ENCODE measurements at regions not wholly inside any gene's neighbourhood (a gene's known extent, or its start where the extent isn't known, plus 50 kb on each side); places are given as distances from the start of the nearest gene placed in this dataset.

- no peak for DNase-seq (ENCODE audit: low read depth, low spot score)
- in situ Hi-C loops (cut with HindIII; ENCODE audit: low pct_unique_long_range_greater_than_20kb, low sequenced_read_pairs) = no loop called here
Measured at GRCh38 chr10:81784111-81784597, 90.8 kb upstream of the NRG3 start.

- DNase-seq (ENCODE audit: low read depth, low spot score) = no peak
- in situ Hi-C loops (cut with HindIII; ENCODE audit: low pct_unique_long_range_greater_than_20kb, low sequenced_read_pairs) = no loop called here
Measured at GRCh38 chr10:81792729-81793128, 82.3 kb upstream of the NRG3 start.

- DNase-seq (ENCODE audit: low read depth, low spot score) = no peak
- in situ Hi-C loops (cut with HindIII; ENCODE audit: low pct_unique_long_range_greater_than_20kb, low sequenced_read_pairs) = no loop called here
Measured at GRCh38 chr10:81806842-81807241, 68.2 kb upstream of the NRG3 start.

GRCh38 chr10:81814842-81815241 is 60.2 kb upstream of the NRG3 start:
- in situ Hi-C loops (cut with HindIII; ENCODE audit: low pct_unique_long_range_greater_than_20kb, low sequenced_read_pairs) = no loop called here
- no peak for DNase-seq (ENCODE audit: low read depth, low spot score)

GRCh38 chr10:81817596-81818170 is 57.3 kb upstream of the NRG3 start:
- in situ Hi-C loops (cut with HindIII; ENCODE audit: low pct_unique_long_range_greater_than_20kb, low sequenced_read_pairs) = no loop called here
- no peak for DNase-seq (ENCODE audit: low read depth, low spot score)

GRCh38 chr10:81820418-81820817 is 54.6 kb upstream of the NRG3 start:
- peak; percentile 68 for DNase-seq (ENCODE audit: low read depth, low spot score)
- in situ Hi-C loops (cut with HindIII; ENCODE audit: low pct_unique_long_range_greater_than_20kb, low sequenced_read_pairs) = no loop called here

All from SK-MEL-5 (cell line).